Brain microvascular endothelial cell (primary cell): ENCODE measurements at regions not wholly inside any gene's neighbourhood (a gene's known extent, or its start where the extent isn't known, plus 50 kb on each side); places are given as distances from the start of the nearest gene placed in this dataset.

Experiments
- DNase-seq: peaks from one replicate; pipeline ENCODE4 v3.0.0-alpha.2; 2020
- H3K27ac ChIP-seq: fragments of 250-450 bp; sonication (Bioruptor Pico); 2 replicates; pipeline ENCODE4 v1.5.1; 2020; ENCODE audit warnings: mild to moderate bottlenecking, moderate library complexity
- H3K27me3 ChIP-seq: fragments of 250-450 bp; sonication (Bioruptor Pico); replicated peaks from 2 replicates; pipeline ENCODE4 v1.5.1; 2020; ENCODE audit warnings: mild to moderate bottlenecking
- H3K36me3 ChIP-seq: fragments of 250-450 bp; sonication (Bioruptor Pico); replicated peaks from 2 replicates; pipeline ENCODE4 v1.5.1; 2020; ENCODE audit warnings: mild to moderate bottlenecking
- H3K4me3 ChIP-seq: 2 replicates; pipeline ENCODE4 v1.5.1; 2011; ENCODE audit warnings: low read depth, mild to moderate bottlenecking, control low read depth, low read length, moderate library complexity
- in situ Hi-C: cut with HindIII; loops from 2 replicates; pipeline ENCODE4 v1.10.0; 2017; ENCODE audit warnings: low sequenced_read_pairs, low pct_ligation_motif_present
- TF ChIP-seq, protein P1 (sequence below): IDR thresholded peaks from 2 replicates; pipeline ENCODE4 v1.5.1; 2011; ENCODE audit warnings: low read depth, mild to moderate bottlenecking, moderate library complexity, low read length, control low read depth, inconsistent platforms; ENCODE audit errors: missing control alignments

DNA sequence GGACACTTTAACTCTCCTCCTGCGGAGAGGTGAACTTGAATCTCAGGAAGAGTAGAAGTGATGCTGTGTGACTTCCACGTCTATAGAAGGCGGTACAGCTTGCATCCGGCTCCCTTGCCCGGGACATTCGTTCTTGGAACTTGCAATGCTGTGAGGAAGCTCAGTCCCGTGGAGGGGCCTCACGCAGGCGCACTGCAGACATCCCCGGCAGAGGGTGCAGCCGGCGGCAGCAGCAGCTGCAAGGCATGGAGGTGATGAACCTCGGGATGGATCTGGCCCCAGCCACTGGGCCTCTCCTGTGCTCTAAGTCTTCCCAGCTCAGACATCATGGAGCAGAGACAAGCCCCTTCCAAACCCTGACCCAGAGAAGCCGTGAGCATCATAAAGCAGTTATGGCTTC is 61.8 kb upstream of the SOD1 start:
- H3K27me3 ChIP-seq: no peaks in the 10 kb centered on the region
- H3K36me3 ChIP-seq: no peaks in the 10 kb centered on the region
- in situ Hi-C loops: no loop called here
- TF ChIP-seq, protein P1, sequence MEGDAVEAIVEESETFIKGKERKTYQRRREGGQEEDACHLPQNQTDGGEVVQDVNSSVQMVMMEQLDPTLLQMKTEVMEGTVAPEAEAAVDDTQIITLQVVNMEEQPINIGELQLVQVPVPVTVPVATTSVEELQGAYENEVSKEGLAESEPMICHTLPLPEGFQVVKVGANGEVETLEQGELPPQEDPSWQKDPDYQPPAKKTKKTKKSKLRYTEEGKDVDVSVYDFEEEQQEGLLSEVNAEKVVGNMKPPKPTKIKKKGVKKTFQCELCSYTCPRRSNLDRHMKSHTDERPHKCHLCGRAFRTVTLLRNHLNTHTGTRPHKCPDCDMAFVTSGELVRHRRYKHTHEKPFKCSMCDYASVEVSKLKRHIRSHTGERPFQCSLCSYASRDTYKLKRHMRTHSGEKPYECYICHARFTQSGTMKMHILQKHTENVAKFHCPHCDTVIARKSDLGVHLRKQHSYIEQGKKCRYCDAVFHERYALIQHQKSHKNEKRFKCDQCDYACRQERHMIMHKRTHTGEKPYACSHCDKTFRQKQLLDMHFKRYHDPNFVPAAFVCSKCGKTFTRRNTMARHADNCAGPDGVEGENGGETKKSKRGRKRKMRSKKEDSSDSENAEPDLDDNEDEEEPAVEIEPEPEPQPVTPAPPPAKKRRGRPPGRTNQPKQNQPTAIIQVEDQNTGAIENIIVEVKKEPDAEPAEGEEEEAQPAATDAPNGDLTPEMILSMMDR: no peak
- no peak overlapping the region for H3K4me3 ChIP-seq
- H3K27ac ChIP-seq: no peak overlapping the region
- DNase-seq: no peak

DNA sequence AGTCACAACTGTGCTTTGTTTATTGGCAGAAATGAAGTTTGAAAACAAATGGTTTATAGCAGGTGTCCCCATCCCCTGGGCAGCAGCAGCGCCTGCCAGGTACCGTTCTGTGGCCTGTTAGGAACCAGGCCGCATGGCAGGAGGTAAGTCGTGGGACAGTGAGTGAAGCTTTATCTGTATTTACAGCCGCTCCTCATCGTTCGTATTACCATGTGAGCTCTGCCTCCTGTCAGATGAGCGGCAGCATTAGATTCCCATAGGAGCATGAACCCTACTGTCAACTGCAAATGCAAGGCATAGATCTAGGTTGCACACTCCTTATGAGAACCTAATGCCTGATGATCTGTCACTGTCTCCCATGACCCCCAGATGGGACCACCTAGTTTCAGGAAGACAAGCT is 63.4 kb upstream of the SOD1 start:
- Histone ChIP-seq H3K4me3 (no peak overlapping the region), H3K36me3 (no peaks in the 10 kb centered on the region), H3K27ac (no peak overlapping the region), H3K27me3 (no peaks in the 10 kb centered on the region)
- TF ChIP-seq, protein P1: no peak
- DNase-seq: no peak
- in situ Hi-C loops: no loop called here

DNA sequence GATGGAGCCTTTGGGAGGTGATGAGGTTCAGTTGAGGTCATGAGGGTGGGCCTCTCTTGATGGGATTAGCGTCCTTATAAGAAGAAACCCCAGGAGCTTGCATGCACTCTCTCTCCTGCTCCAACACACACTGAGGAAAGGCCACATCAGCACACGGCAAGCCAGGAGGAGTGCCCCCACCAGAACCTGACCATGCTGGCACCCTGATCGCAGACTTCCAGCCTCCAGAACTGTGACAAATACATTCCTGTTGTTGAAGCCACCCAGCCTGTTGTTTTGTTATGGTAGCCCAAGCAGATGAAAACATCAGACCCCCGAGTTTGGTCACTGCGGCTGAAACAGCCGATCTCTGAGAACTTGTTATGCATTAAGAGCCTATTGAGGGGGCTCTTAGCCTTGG is 64.8 kb upstream of the SOD1 start:
- Histone ChIP-seq H3K27me3 (no peaks in the 10 kb centered on the region), H3K27ac (no peak overlapping the region), H3K4me3 (no peak overlapping the region), H3K36me3 (no peaks in the 10 kb centered on the region)
- TF ChIP-seq, protein P1: no peak
- DNase-seq: no peak
- in situ Hi-C loops: no loop called here

DNA sequence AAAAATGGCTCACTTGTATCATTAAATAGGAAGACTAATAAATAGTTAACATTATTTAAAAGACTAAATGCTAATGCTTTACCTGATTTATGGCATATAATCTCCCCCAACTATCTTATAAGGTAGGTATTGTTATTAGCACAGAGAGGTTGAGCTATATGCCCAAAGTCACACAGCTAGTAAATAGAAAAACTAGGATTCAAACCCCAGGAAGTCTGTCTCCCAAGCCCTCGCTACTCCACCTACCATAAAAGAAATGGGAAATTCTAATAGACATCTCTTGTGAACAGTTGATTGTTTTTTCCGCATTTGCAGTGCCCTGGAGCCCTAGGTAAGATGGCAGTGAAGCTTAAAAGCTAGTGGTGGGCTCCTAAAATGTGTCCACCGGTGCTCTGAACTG is 65.2 kb upstream of the SOD1 start:
- no peak overlapping the region for H3K4me3 ChIP-seq
- no peak overlapping the region for H3K27ac ChIP-seq
- in situ Hi-C loops: no loop called here
- H3K27me3 ChIP-seq: no peaks in the 10 kb centered on the region
- TF ChIP-seq, protein P1: no peak
- no peak for DNase-seq
- no peaks in the 10 kb centered on the region for H3K36me3 ChIP-seq

DNA sequence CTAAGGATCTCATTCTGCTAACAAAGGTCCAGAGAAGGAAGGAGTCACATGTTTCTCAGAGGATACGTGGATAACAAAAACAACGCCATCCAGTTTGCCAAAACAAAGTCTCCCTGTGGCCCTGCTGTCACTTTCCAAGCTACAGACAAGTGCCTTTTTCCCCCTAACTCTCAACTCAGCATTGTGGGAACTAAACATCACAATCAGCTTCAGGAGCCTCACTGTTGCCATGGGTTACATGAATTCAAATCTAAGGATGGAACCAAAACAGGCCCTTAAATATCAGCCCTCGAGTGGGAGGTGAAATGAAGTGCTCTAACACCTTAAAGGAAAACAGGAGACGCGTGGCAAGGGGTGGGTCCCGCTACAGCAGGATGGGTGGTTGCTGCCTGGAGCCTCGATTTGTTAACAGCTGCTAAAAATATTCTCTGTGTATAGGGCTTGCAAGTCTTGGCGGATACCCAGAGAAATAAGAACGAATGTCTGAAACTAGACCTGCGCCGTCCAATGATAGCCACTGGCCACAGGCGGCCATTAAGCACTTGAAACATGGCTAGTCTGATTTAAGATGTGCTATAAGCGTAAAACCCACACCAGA is 66.4 kb upstream of the SOD1 start:
- no peaks in the 10 kb centered on the region for H3K27me3 ChIP-seq
- H3K4me3 ChIP-seq: no peak overlapping the region
- no peak overlapping the region for H3K27ac ChIP-seq
- TF ChIP-seq, protein P1: no peak
- no peaks in the 10 kb centered on the region for H3K36me3 ChIP-seq
- no peak for DNase-seq
- in situ Hi-C loops: no loop called here

DNA sequence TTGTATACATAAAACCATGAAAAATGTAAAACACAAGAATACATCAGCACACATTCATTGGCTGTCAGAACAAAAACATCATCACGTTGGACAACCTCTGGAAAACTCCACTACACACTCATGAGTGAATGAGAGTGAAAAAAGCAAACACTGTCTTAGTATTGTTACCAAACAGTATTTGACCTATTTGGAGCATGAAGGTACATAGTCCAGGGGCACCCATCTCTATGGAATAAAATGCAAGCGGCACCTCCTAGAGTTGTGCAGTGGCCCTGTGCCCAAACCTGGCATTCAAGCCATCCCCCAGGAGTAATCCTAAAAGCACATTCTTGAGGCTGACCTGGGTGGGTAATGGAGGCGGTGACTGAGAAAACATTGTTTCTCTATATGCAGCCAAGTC is 67.0 kb upstream of the SOD1 start:
- Histone ChIP-seq H3K27ac (no peak overlapping the region), H3K27me3 (no peaks in the 10 kb centered on the region), H3K36me3 (no peaks in the 10 kb centered on the region), H3K4me3 (no peak overlapping the region)
- TF ChIP-seq, protein P1: no peak
- no peak for DNase-seq
- in situ Hi-C loops: no loop called here
